ENCODE measurements at regions not wholly inside any gene's neighbourhood (a gene's known extent, or its start where the extent isn't known, plus 50 kb on each side); places are given as distances from the start of the nearest gene placed in this dataset.
"Not testable (repeated sequence)": the region's sequence is repeated elsewhere in the genome, so short reads cannot be mapped to it uniquely, and the experiment has no call there.

DNA sequence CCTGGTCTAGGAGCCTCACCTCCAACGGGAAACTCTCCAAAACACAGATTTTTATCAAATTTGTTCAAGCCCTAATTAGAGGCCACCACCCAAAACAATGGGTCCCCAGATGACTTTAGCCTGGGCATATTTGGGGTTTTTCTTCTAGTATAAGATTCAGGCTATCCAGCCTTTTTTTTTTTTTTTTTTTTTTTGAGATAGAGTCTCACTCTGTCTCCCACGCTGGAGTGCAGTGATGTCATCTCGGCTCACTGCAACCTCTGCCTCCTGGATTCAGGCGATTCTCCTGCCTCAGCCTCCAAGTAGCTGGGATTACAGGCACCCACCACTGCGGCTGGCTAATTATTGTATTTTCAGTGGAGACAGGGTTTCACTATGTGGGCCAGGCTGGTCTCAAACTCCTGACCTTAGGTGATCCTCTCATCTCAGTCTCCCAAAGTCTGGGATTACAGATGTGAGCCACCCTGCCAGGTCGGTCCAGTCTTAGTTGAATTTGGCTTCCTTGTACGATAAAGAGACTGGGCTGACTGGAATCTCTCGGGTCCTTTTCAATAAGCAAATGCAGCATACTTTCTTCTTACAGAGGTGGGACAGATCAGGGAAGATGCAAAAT is 91.4 kb upstream of the KLF6 start:
- no peak for DNase-seq (ENCODE audit: low read depth)

DNA sequence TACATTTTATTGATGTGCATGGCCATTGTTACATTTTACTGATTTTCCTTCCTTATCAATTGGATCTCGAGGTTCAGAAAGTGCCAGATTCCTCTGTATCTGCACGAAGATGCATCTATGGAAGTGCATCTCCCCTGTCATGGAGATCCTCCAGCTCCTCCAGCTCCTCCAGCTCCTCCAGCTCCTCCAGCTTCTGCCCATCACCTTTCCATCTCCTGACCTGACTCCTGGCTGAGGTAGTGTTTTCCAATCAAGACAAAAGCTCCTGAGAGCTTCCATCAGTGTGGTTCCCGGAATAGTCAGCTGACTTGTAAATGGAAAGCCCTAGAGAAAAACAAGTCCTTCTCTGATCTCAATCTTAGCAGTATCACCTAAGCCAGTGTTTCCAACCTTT is 90.8 kb upstream of the KLF6 start:
- DNase-seq (ENCODE audit: low read depth), result no peak

DNA sequence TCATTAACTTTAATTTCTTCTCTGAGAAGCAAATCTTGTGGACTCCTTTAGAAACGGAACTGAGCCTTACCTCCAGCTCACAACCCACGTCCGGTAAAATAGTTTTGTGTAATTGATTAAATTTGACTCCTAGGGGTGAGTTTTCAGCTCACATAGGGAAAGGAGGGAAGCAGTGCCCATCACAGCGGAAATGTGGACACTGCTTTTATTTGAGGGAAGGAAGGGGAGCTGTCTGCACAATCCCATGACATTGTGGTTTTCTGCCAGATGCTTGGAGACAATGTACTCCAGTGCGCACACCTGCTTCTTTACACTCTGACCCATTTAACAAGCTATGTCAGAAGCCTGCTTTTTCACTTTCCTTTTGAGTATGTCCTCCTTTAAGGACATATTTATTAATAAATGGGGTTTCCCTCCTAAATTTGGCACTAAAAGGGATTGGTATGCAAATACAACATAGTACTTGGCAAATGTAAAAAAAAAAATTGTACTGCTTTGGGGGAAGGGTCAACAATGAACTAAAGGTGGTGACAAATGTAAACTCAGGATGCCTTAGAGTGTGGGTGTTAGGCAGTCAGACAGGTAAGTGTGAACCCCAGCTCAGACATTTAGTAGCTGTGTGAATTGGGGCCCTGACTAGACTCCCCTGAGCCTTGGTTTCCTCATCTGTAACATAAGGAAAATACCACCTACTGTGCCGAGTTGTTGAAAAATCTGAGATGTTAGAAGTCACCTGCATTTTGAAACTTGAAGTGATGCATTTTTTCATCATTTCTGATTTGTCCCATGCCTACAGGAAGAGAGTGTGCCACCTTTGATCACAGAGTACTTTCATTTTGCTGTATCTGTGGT is 90.2 kb upstream of the KLF6 start:
- DNase-seq (ENCODE audit: low read depth), result no peak

DNA sequence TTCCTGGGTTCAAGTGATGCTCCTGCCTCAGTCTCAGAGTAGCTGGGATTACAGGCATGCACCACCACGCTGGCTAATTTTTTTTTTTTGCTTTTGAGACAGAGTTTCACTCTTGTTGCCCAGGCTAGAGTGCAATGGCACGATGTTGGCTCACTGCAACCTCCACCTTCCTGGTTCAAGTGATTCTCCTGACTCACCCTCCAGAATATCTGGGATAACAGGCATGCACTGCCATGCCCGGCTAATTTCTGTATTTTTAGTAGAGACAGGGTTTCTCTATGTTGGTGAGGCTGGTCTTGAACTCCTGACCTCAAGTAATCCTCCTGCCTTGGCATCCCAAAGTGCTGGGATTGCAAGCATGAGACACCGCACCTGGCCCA is 89.6 kb upstream of the KLF6 start:
- DNase-seq (ENCODE audit: low read depth), result not testable (repeated sequence)

DNA sequence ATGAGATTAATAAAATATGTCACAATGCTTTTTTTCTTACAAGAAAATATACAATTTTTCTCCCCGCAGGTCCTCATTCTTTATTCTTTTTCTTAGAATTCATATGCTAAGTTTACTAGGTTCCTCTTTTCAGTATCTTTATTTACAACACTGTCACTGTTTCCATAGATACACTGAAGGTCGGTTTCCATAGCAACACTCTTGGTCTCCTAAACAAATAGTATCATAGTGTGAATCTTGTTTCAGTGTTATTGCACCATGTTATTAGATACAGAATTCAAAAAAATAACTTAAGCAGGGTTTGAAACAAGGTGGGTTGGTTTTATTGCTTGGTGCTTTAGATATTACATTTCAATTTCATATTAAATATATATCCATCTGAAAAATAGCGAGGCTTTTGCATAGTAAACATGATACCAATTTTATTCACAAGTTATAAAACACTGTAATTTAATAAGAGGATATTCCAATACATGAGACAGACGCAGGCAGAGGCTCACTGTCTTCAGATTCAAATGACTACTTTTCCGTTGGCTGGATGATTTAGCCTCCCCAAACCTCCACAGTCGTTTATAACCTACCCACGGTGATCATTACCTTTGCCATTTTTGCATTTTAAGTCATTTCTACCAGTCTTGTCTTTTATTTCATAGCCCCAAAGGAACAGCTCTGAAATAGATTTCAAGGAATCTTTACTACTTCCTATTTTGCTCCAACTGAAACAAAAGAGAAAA is 88.9 kb upstream of the KLF6 start:
- DNase-seq (ENCODE audit: low read depth), result no peak

DNA sequence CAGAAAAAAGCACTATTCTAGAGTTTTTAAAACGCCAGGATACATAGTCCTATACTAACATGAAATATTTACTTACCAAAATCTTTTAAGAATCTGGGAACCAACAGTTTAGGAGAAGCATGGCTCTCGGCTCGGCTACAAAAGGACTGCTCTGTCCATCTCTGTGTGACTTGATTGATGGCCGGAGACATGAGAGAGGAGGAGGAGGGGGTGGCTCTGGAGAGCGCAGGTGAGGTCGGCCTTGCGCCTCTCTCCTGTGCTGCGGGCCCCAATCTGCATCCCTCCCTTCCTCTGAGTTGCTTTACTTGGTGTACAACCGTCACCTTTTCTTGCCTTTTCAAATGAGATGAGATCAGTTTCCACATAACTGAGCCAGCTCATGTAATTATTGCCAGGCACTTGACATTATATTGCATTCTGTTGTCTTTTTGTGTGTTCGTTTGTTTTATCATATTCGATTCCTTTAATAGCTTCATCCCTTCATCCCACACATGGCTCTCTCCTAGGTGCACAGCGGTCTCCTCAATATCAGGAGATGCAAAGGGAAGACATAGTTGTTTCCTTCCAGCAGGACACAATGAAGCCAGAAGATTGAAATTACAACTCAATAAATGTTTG is 87.8 kb upstream of the KLF6 start:
- no peak for DNase-seq (ENCODE audit: low read depth)

DNA sequence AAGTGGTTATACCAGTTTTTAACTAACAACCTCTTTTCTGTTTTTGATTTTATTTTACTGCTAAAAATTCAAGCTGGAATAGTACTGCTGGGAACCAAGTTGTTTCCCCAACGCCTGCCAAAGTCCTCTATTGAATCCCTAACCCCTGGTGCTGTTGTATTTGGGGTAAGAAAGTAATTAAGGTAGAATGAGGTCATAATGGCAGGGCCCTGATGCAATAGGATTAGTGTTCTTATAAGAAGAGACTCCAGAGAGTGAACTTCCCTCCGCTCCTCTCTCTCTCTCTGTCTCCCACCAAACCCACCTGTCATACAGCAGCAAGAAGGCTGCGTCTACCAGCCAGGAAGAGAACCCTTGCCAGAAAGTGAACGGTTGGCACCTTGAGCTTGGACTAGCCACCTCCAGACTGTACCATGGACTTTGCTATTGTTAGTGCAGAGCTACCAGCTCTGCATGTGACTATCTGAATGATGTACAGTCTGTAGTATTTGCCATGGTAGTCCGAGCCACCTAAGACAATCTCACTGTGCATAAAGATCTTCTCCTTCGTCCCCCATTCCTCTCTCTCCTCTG is 86.5 kb upstream of the KLF6 start:
- no peak for DNase-seq (ENCODE audit: low read depth)

DNA sequence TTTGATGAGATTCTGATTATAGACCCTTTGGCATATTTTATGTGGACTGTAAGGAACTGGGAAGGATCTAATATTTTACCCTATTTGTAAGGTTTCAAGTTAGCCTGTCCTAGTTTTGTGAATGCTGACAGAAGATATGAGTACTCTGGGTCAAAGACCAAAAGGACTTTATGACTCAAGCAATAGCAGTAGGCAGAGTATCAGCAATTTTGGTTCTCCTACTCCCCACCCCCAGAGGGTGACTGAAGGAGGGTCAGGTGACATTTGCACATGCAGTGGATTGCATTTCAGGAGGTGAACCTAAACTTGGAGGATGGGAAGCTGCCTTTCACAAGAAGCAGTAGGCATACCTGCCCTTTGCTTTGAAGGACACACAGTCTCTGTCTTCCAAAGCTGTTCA is 84.0 kb upstream of the KLF6 start:
- no peak for DNase-seq (ENCODE audit: low read depth)

DNA sequence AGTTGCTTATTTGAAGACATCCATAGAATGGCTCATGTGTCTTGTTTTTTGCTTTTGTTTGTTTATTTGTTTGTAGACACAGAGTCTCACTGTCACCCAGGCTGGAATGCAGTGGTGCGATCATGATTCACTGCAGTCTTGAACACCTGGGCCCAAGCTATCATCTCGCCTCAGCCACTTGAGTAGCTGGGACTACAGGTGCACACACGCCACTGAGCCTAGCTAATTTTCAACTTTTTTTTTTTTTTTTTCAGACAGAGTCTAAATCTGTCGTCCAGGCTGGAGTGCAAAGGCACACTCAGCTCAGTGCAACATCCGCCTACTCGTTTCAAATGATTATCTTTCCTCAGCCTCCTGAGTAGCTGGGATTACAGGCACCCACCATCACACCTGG is 83.3 kb upstream of the KLF6 start:
- no peak for DNase-seq (ENCODE audit: low read depth)

DNA sequence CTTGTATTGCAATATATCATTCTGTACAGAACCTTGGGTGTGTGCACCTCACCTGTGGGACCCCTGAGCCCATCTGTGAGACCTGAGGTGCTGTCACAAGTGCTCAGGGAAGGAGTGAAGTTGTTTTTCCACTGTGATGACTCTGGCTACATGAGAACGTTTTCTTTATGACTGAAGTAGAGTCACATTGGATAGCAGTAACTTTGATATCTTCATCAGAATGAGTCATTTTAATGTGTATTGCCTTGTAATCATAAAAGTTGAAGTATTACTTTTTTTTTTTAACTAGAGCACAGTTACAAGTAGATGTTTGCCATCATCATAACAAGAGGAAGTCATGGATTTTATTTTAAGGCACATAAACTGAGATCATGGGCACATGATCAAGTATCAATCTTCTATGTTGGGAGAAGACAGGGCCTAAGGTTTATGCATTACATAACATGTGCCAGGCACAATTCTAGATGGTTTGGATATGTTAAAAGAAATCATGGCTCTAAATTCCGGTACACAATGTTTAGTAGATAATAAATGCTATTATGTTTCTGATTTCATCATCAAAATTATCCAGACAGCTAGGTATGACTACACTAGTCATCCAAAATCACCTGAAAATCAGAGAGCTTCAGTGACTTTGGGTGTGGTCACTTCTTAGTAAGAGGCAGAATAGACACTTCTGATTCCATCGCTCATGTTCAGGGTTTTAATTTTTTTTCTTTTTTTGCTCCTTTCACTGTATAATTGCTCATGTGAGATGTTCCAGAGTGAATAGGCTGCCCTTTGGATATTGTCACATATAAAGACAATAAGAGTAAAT is 82.7 kb upstream of the KLF6 start:
- DNase-seq (ENCODE audit: low read depth), result peak; percentile 40

DNA sequence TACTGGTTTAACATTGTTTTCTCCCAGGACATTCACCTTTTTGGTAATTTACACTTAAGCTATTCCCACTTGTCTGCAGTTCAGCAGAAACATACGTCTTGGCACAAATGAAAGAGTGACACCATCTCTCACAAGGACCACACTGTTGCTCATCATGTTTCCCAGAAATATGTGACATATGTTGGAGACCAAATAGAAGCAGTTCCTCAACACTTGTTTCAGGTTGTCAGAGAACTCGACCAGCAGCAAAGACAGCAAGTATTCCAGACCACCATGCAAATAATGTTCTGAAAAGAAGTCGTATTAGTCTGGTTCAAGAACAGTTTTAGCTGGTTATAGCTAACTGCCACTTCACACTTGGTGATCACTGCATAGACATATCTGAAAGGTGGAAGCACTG is 81.3 kb upstream of the KLF6 start:
- no peak for DNase-seq (ENCODE audit: low read depth)

DNA sequence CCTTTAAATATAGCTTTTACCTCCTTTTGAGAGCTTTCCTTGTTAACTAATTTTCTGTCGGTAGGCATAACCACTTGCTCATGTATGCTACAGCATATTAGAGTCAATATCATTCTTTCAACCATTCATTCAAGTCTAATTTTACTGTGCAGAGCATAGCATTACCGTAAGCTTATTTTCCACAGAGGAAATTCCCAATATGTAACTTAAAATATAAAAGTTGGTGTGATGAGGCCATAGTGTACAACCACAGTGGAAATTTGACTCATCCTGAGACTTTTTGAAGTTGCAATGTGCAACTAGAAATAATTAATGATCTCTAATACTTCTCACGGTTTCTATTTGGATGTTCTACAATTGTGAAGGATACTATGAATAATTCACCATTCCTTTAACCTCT is 80.6 kb upstream of the KLF6 start:
- DNase-seq (ENCODE audit: low read depth), result no peak

DNA sequence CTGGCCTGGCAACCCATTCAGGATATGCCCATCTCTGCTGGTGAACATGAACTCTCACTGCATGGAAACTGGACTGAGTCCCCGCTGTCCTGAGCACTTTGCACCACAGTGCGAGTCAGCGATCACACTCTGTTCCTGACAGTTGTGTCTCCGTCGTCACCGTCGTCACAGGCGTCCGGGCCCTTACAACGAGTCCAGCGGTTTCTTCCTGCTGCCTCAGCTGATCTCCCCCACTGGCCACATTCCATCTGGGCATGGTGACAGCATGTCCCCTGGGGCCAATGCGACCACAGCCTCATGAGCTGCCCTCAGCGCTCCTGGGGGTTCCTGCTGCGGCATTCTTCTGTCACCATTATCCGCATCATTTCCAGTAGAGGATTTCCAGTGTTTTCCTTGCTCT is 76.8 kb upstream of the KLF6 start:
- no peak for DNase-seq (ENCODE audit: low read depth)

DNA sequence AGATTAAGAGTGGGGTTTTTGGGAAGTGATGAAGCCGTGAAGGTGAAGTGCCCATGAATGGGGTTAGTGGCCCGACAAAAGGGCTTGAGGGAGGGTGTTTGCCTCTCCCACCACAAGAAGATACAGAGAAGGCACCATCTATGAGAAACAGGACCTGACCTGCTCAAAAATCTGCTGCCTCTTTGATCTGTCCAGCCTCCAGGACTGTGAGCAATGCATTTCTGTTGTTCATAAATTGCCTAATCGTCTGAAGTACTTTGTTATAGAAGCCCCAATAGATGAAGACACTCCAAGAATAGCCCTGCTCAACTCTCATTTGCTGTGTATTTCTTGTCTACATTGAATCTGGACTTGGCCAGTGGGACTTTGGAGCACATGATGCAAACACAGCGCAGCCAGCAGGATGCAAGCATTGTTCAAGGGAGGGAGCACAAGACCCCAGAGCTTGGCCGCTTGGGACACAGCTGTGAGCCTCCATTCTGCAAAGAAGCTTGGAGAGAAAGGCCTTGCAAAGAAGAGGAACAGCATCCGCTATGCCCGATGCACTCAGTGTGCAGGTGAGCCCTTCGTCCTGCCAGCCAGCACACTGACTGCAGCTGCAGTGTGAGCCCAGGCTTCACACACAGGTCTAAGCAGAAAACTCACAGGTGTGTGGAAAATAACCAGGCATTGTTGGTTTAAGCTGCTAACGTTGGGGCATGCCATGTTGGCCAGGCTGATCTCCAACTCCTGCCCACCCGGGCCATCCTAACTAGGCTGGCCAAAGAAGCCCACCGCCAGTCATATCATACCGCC is 73.2 kb upstream of the KLF6 start:
- no peak for DNase-seq (ENCODE audit: low read depth)

DNA sequence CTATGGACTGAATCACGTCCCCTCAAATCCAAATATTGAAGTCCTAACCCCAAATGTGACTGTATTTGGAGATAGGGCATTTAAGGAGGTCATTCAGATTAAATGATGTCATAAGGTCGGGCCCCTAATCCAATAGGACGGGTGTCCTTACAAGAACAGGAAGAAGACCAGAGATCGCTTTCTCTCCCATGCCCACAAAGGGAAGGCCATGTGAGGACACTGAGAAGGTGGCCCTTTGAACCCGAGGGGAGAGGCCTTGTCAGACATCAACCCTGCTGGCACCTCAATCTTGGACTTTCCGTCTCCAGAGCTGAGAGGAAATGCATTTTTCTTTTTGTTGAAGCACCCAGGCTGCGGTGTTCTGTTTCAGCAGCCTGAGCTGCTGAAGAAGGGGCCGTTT is 72.3 kb upstream of the KLF6 start:
- DNase-seq (ENCODE audit: low read depth), result no peak

DNA sequence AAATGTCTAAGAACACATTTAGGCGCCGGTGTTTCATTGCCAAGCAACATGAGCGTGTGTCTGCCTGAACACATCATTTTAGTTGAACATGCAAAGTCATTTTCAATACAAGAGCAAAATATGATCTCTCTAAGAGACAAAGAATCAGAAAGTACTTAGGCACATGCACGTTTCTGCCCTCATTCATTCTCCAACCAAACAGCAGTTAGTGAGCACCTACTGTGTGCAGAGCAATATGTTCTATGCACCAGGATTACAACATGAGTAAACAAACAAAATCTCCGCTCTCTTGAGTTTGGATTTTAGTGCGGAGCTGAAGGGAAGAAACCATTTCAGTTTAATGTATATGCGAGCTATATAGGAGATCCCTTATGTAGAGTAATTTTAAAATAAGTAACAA is 71.6 kb upstream of the KLF6 start:
- no peak for DNase-seq (ENCODE audit: low read depth)

DNA sequence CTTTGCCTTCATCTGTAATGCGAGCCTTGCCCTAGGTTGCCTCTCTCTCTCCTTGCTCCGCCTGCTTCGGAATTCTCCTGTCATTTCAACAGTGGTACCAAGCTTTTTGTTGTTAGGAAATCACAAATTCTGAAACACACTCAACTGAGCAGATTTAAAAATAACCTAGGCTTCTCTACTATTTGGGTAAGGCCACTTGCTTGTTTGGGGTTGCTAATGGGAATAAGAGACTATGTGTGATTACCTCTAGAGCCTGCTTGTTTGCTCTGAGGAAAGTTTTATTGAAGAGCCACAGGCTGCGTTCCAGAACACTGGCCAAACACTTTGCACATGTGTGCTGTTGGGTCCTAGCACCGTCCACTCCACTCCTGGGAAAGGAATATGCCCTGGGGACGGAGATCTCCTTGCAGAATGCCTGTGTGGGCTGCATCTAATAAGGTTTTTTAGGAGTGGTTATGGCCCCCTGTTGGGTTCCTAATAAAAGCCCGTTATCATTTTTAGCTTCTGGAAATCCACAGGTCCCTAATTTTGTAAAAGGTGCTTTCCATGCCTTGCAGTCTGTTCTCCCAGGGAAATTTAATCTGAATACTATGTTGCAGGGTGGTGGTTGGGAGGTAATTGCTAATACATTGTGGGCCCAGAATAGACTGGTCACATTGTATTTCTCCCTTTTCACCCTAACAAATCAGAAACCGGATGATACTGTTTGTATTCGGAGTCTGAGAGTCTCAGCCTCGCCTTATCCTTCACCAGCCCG is 68.7 kb upstream of the KLF6 start:
- no peak for DNase-seq (ENCODE audit: low read depth)

DNA sequence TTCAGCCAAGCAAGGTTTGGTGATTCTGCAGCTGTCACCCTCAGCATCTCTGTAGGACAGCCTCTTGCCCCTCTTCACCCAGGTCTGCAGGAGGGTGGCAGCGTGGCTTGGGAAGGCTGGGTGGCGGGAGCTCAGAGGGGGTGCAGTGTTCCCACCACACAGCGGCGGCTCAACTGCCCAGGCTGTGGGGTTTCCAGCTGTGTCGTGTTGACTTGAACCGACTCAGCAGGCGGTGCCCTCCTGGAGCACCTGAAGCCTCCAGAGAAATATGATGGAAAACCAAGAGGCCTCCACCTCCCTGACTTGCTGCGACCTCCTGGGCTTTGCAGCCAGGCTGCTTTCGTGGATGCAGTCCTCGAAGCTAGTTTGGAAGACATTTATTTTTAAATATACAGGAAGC is 68.0 kb upstream of the KLF6 start:
- DNase-seq (ENCODE audit: low read depth), result no peak

DNA sequence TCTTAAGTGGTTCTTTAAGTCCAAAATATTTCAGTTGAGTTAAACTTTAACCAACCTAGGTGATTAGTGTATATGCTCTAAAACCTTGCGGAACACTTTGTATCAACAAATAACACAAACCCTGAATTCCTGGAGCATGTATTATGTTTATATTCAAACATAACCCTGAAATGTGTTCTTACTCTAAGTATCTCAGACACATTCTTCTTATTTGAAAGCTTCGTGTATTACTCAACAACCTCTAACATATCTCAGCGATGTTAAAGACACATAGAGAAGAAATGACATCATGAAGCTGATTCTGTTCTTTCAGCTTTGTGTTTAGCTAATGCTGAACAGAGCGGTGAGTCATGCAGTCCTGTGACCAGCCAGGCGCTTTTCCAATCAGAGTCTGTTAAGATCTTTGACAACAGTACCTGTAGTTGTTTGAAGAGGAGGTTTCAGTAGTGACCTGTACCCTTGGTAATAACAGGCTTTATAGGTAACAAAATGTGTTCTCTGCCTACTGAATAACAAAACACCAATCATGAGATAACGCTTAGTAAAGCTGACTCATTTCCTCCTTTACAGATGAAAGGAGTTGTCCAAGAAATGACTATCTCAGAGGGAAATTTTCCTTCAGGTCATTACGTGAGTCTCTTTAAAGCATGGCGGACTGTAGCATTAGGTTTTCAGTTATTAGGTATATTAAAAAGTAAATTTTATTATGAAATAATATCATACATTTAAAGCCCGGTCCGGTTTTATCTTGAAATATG is 67.3 kb upstream of the KLF6 start:
- peak; percentile 60 for DNase-seq (ENCODE audit: low read depth)

Measured in stimulated activated CD4-positive, alpha-beta T cell treated with anti-CD3 and anti-CD28 coated beads, Interleukin-2, amount 100 ng/mL, for 4 hours (primary cell).